ENCODE measurements at regions not wholly inside any gene's neighbourhood (a gene's known extent, or its start where the extent isn't known, plus 50 kb on each side); places are given as distances from the start of the nearest gene placed in this dataset.
A peak's percentile ranks its signal among the peaks of the same experiment; 100 is the strongest.

GRCh38 chrX:75648803-75649588 is 126.2 kb upstream of the ZDHHC15 start (continued):
- TF ChIP-seq ZBTB40 (IDR thresholded peaks at IDR 0.05): no peak
- TF ChIP-seq ZBTB40 (CRISPR knock-in tag; IDR thresholded peaks at IDR 0.05): peak; percentile 17; the same call in 1 of the 2 replicates
- TF ChIP-seq HDAC1 (CRISPR knock-in tag; IDR thresholded peaks at IDR 0.05): peak; percentile 44
- TF ChIP-seq NFAT5 (CRISPR knock-in tag; IDR thresholded peaks at IDR 0.05): no peak
- no peak for TF ChIP-seq ZNF562 (CRISPR knock-in tag; IDR thresholded peaks at IDR 0.05; ENCODE audit: borderline replicate concordance)
- TF ChIP-seq ZFX (CRISPR knock-in tag; IDR thresholded peaks at IDR 0.05; ENCODE audit: low read depth): peak; percentile 74
- TF ChIP-seq ZBTB8A (CRISPR knock-in tag; IDR thresholded peaks at IDR 0.05; ENCODE audit: borderline replicate concordance, low read depth): no peak
- no peak for TF ChIP-seq NFYB (CRISPR knock-in tag; IDR thresholded peaks at IDR 0.05)
- TF ChIP-seq TAF1 (CRISPR knock-in tag; IDR thresholded peaks at IDR 0.05): peak; percentile 26; the same call in 1 of the 2 replicates
- TF ChIP-seq GABPB1 (CRISPR knock-in tag; IDR thresholded peaks at IDR 0.05): peak; percentile 28; the same call in 1 of the 2 replicates
- TF ChIP-seq POGZ (CRISPR knock-in tag; IDR thresholded peaks at IDR 0.05): peak; percentile 81
- no peak for TF ChIP-seq EED (CRISPR knock-in tag; IDR thresholded peaks at IDR 0.05)
- no peak for TF ChIP-seq ZNF367 (CRISPR knock-in tag; IDR thresholded peaks at IDR 0.05; ENCODE audit: borderline replicate concordance)
- no peak for TF ChIP-seq MED13 (CRISPR knock-in tag; IDR thresholded peaks at IDR 0.05)

All from HepG2 (cell line).